Type B pancreatic cell (in vitro differentiated cells): ENCODE measurements at regions not wholly inside any gene's neighbourhood (a gene's known extent, or its start where the extent isn't known, plus 50 kb on each side); places are given as distances from the start of the nearest gene placed in this dataset.

ENCODE experiments used
- DNase-seq: peaks from one replicate; pipeline ENCODE4 v3.0.0; 2021; ENCODE audit warnings: mixed read lengths; ENCODE audit not compliant: unreplicated experiment; ENCODE audit errors: extremely low spot score
- H3K27ac Mint-ChIP-seq: 2 replicates; pipeline ENCODE4 v1.8.0; 2021; ENCODE audit warnings: mild to moderate bottlenecking, mixed read lengths
- H3K27me3 Mint-ChIP-seq: 2 replicates; pipeline ENCODE4 v1.8.0; 2021; ENCODE audit warnings: mixed read lengths
- H3K36me3 Mint-ChIP-seq: 2 replicates; pipeline ENCODE4 v1.8.0; 2021; ENCODE audit warnings: mixed read lengths
- H3K4me1 Mint-ChIP-seq: one replicate; pipeline ENCODE4 v1.8.0; 2021; ENCODE audit warnings: mixed read lengths; ENCODE audit not compliant: unreplicated experiment
- H3K4me3 Mint-ChIP-seq: 2 replicates; pipeline ENCODE4 v1.8.0; 2021; ENCODE audit warnings: mild to moderate bottlenecking, mixed read lengths
- H3K9me3 Mint-ChIP-seq: 2 replicates; pipeline ENCODE4 v1.8.0; 2021; ENCODE audit warnings: mixed read lengths
- TF ChIP-seq, protein P1 (sequence below): fragments of 200-600 bp; sonication (generic); conservative IDR thresholded peaks from 2 replicates; pipeline ENCODE4 v1.5.0; 2021; ENCODE audit warnings: antibody characterized with exemption, mild to moderate bottlenecking

DNA sequence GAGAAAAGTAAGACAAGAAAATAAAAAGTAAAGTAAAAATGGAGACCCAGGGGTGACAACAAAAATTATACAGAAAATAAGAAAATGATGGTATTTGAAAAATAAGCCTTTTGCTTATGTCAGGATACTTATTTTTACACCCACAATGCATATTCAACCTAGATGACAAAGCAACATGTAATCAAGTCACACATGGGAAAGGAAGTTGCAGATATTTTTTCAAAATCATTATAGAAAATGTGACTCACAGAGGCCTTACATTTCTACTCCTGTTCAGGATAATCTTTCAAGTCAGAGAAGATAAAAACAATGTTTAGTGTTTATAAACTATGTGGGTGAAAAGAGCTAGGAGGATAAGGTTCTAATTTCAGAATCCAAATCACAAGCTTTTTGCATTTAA lies 275.3 kb upstream of the UBE2E3 start:
- Mint-ChIP-seq H3K27me3 (no peaks in the 10 kb centered on the region), H3K4me1 (no peaks in the 10 kb centered on the region), H3K9me3 (no peaks in the 10 kb centered on the region), H3K27ac (no peak overlapping the region), H3K4me3 (no peak overlapping the region), H3K36me3 (no peaks in the 10 kb centered on the region)
- DNase-seq = no peak
- TF ChIP-seq, protein P1, sequence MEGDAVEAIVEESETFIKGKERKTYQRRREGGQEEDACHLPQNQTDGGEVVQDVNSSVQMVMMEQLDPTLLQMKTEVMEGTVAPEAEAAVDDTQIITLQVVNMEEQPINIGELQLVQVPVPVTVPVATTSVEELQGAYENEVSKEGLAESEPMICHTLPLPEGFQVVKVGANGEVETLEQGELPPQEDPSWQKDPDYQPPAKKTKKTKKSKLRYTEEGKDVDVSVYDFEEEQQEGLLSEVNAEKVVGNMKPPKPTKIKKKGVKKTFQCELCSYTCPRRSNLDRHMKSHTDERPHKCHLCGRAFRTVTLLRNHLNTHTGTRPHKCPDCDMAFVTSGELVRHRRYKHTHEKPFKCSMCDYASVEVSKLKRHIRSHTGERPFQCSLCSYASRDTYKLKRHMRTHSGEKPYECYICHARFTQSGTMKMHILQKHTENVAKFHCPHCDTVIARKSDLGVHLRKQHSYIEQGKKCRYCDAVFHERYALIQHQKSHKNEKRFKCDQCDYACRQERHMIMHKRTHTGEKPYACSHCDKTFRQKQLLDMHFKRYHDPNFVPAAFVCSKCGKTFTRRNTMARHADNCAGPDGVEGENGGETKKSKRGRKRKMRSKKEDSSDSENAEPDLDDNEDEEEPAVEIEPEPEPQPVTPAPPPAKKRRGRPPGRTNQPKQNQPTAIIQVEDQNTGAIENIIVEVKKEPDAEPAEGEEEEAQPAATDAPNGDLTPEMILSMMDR = no peak

DNA sequence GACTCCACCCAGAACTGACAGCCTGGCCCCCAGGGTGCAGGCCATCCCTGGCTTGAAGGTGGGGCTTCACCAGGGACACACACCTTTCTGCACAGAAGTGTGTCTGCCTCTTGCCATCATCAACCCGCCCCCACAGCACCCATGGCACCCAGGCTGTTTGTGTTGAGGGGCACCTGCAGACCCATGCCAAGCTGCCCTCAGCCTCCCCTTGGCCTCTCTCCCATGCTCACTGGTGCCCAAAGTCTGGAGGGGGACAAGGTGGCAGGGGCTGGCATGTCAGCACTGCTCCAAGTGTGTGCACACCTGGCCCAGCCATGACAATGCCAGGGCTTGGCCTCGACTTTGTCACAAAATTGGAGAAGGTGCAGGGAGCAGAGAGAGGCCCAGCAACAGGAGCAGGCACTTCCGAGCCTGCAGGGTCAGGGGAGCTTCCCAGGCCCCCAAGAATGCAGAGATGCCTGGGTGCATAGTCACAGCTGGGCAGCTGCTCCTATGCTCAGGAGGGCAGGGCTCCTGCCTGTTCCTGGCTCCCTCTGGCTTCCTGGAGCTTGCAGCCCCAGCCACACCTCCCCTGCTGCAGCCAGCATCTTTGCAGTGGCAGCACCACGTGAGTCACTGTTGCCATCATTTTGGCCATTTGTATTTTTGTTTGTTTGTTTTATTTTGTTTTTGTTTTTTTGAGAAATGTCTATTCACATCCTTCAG lies 280.6 kb upstream of the UBE2E3 start:
- DNase-seq = no peak
- peaks cover 8% of the 10 kb centered on the region for H3K4me1 Mint-ChIP-seq

DNA sequence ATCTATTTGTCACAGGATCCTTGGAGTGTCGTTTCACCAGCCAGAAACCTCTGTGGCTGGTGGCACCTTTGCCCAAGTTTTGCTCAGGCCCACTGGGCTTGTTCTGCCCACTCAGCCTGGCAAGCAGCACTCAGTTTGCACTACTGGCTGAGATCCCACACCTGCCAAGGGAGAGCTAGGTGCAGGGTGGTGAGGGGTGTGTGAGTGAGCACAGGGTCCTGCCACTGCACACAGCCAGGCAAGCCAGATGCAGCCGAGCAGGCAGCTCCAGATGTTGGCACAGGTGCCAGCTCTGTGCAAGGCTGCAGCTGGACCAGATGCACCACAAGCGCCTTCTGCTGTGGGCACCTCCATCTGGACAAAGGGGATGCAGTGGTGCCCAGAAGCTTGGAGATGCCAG lies 281.7 kb upstream of the UBE2E3 start:
- no peak for DNase-seq
- Mint-ChIP-seq H3K4me3 (no peak overlapping the region), H3K4me1 (peaks cover 13% of the 10 kb centered on the region), H3K27ac (no peak overlapping the region), H3K27me3 (peaks cover 12% of the 10 kb centered on the region), H3K36me3 (no peaks in the 10 kb centered on the region), H3K9me3 (no peaks in the 10 kb centered on the region)
- TF ChIP-seq, protein P1 = no peak

More for the DNA sequence above, 280.6 kb upstream of the UBE2E3 start:
- TF ChIP-seq, protein P1 = no peak
- no peaks in the 10 kb centered on the region for H3K36me3 Mint-ChIP-seq
- no peak overlapping the region for H3K27ac Mint-ChIP-seq
- H3K4me3 Mint-ChIP-seq = no peak overlapping the region
- H3K9me3 Mint-ChIP-seq = no peaks in the 10 kb centered on the region
- peaks cover 8% of the 10 kb centered on the region for H3K27me3 Mint-ChIP-seq

DNA sequence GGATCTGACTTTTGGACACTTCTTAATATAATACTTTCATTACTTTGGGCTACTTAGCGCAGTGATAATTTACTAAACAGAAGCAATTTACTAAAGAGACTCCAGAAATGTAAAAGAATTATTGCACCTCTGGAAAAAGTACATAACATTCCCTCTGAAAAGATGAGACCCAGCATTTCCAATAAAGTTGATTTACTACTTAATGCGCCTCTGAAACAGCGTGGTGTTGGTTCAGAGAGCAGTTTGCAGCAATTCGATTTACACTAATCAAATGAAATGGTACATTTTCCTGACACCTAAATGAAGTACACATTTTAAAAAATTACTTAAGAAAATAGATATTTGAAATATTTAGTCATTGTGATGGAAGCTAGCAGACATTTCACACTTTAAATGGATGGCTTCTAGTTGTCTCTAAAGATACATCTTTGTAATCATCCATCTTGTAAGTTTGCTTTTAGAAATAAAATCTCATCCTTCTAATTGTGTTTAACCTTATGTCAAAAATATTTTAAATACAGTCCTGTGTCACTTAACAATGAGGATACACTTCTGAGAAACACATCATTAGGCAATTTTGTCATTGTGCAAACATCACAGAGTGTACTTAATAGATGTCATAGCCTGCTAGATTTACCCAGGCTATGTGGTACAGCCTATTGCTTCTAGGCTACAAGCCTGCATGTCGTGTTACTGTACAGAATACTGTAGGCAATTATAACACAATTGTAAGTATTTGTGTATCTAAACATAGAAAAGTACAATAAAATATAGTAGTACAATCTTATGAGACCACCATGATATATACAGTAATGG lies 284.6 kb upstream of the UBE2E3 start:
- H3K27ac Mint-ChIP-seq = no peak overlapping the region
- no peaks in the 10 kb centered on the region for H3K36me3 Mint-ChIP-seq
- TF ChIP-seq, protein P1 = no peak
- peaks cover 13% of the 10 kb centered on the region for H3K4me1 Mint-ChIP-seq
- no peaks in the 10 kb centered on the region for H3K9me3 Mint-ChIP-seq
- H3K4me3 Mint-ChIP-seq = no peak overlapping the region
- DNase-seq = no peak
- peaks cover 12% of the 10 kb centered on the region for H3K27me3 Mint-ChIP-seq

DNA sequence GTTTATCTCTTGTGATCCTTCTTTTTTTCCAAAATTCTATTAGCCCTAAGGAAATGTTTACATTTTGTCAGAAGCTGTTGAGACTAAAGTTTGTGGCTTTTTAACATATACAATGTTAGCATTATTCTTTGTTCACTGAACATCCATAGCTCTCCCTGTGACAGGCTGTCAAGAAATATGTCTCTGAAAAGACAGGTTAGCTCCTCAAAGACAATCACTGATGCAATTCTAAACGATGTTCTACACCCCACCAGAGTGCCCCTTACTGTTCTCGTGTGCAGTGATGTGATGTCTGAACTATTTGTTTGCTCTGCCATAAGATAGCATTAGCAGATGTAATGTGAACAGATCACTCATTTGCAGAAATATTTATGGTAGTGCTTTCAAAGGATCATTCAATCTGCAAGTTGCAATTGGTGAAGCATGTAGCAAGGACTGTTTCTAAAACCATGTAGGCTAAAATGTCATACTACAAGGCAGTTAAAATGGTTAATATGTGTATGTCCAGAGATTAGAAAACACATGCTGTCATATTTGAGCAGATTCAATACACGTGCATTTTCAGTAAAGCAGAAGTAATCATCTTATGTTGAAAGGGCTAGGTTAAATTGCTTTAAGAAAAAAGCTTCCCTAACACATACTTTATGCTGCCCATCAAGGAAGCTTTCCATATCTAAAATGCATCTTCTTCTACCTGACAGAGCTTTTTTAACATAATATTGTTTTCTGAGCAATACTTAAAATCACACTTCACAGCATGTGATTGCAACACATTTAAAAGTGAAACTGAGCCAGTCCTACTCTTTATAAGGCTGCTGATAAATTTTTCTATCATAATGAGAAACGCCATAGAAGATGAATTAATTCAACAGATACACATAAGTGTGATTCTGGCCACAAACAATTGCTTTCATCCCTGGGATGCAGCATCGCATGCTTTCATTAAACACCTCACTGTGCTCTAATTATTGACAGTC lies 285.7 kb upstream of the UBE2E3 start:
- Mint-ChIP-seq H3K36me3 (no peaks in the 10 kb centered on the region), H3K4me3 (no peak overlapping the region), H3K4me1 (peaks cover 13% of the 10 kb centered on the region), H3K27ac (no peak overlapping the region), H3K27me3 (peaks cover 16% of the 10 kb centered on the region), H3K9me3 (no peaks in the 10 kb centered on the region)
- TF ChIP-seq, protein P1 = no peak
- DNase-seq = no peak
